HCT116 (cell line): ENCODE measurements at regions not wholly inside any gene's neighbourhood (a gene's known extent, or its start where the extent isn't known, plus 50 kb on each side); places are given as distances from the start of the nearest gene placed in this dataset.
A peak's percentile ranks its signal among the peaks of the same experiment; 100 is the strongest.

Experiments
- ATAC-seq: fragments of 200-7000 bp; cut with Tn5 transposase; 2 replicates; pipeline ENCODE4 v1.9.1; 2020; ENCODE audit warnings: mild to moderate bottlenecking, moderate library complexity
- BruUV-seq: library from RNA; stranded (reverse); fragments of 400-500 nt; replicated peaks from 2 replicates; lab custom pipeline; 2021; lab: Mats Ljungman, UMichigan
- CTCF ChIA-PET: fragments of 300-600 bp; sonication (Branson Sonifier 250); formaldehyde crosslinking; loops from one replicate; lab custom pipeline; 2021; ENCODE audit warnings: antibody characterized with exemption; lab: Charles Lee
- POLR2A ChIA-PET: fragments of 300-600, 350-600 bp; sonication (Branson Sonifier 250); formaldehyde crosslinking; loops from one replicate; lab custom pipeline; 2021; ENCODE audit warnings: antibody characterized with exemption; lab: Charles Lee
- RAD21 ChIA-PET, 2 experiments: fragments of 300-600 bp; sonication (Branson Sonifier 250); formaldehyde crosslinking; loops; one replicate each; lab custom pipeline; 2023; ENCODE audit warnings: low total read pairs in 2 of 2; ENCODE audit not compliant: uncharacterized antibody in 2 of 2, unreplicated experiment in 2 of 2, low non-redundant PET in 1 of 2; lab: Charles Lee
- DNase-seq: peaks from one replicate; pipeline ENCODE4 v3.0.0-alpha.2; 2010; ENCODE audit warnings: low read depth, low spot score
- H2AFZ ChIP-seq: fragments of 200-600 bp; shearing (Covaris generic), sonication (generic); 2 replicates; pipeline ENCODE4 v1.6.1; 2017; ENCODE audit warnings: low read depth, mixed run types, mixed read lengths, antibody characterized with exemption, low read length; ENCODE audit not compliant: poor library complexity, severe bottlenecking
- H3K27ac ChIP-seq: 2 replicates; pipeline ENCODE4 v1.5.1; 2012; ENCODE audit warnings: low read depth, low read length
- H3K27me3 ChIP-seq: fragments of 200-600 bp; sonication (generic); 2 replicates; pipeline ENCODE4 v1.6.1; 2016; ENCODE audit warnings: mixed run types, low read length, mixed read lengths; ENCODE audit not compliant: insufficient read depth
- H3K36me3 ChIP-seq, 2 experiments: fragments of 200-500 bp in 1 of 2; fragments of 200-600 bp in 1 of 2; sonication (Bioruptor generic) in 1 of 2; sonication (generic) in 1 of 2; 2 replicates each; pipeline versions ENCODE4 v1.5.1 to v1.6.1; 2014 to 2016; ENCODE audit warnings: low read length in 2 of 2, inconsistent platforms in 1 of 2, mixed read lengths in 1 of 2, mixed run types in 1 of 2; ENCODE audit not compliant: insufficient read depth in 2 of 2, control insufficient read depth in 1 of 2
- H3K4me1 ChIP-seq, 2 experiments: fragments of 200-600 bp in 1 of 2; sonication (generic) in 1 of 2; 2 replicates each; pipeline versions ENCODE4 v1.5.1 to v1.6.1; 2012 to 2017; ENCODE audit warnings: low read length in 2 of 2, inconsistent platforms in 1 of 2, mild to moderate bottlenecking in 1 of 2, mixed read lengths in 1 of 2, mixed run types in 1 of 2, moderate library complexity in 1 of 2; ENCODE audit not compliant: insufficient read depth in 2 of 2, control insufficient read depth in 1 of 2
- H3K4me2 ChIP-seq: fragments of 200-600 bp; sonication (generic); 2 replicates; pipeline ENCODE4 v1.6.1; 2017; ENCODE audit warnings: mixed run types, low read length, mixed read lengths
- H3K4me3 ChIP-seq, 2 experiments: fragments of 200-600 bp in 1 of 2; sonication (generic) in 1 of 2; replicated peaks in 1 of 2; 2 replicates each; pipeline ENCODE4 v1.5.1; 2011 to 2016; ENCODE audit warnings: low read length in 2 of 2, control low read depth in 1 of 2, low read depth in 1 of 2, mild to moderate bottlenecking in 1 of 2, mixed read lengths in 1 of 2, mixed run types in 1 of 2
- H3K79me2 ChIP-seq: fragments of 200-600 bp; sonication (generic); 2 replicates; pipeline ENCODE4 v1.6.1; 2017; ENCODE audit warnings: mild to moderate bottlenecking, mixed run types, low read length, moderate library complexity, mixed read lengths; ENCODE audit not compliant: insufficient read depth
- H3K9ac ChIP-seq: fragments of 200-600 bp; sonication (generic); 2 replicates; pipeline ENCODE4 v1.6.1; 2016; ENCODE audit warnings: low read length, mixed read lengths
- H3K9me2 ChIP-seq: fragments of 200-600 bp; sonication (generic), shearing (Covaris generic); 2 replicates; pipeline ENCODE4 v1.6.1; 2017; ENCODE audit warnings: mixed run types, mild to moderate bottlenecking, moderate library complexity; ENCODE audit not compliant: insufficient read depth
- H3K9me3 ChIP-seq, 2 experiments: fragments of 200-500 bp in 1 of 2; fragments of 200-600 bp in 1 of 2; sonication (Bioruptor generic) in 1 of 2; sonication (generic) in 1 of 2; 2 replicates each; pipeline ENCODE4 v1.6.1; 2014 to 2017; ENCODE audit warnings: low read length in 2 of 2, mixed read lengths in 2 of 2, inconsistent platforms in 1 of 2, low read depth in 1 of 2, mild to moderate bottlenecking in 1 of 2, mixed run types in 1 of 2, moderate library complexity in 1 of 2; ENCODE audit not compliant: control insufficient read depth in 1 of 2, insufficient read depth in 1 of 2
- H4K20me1 ChIP-seq: fragments of 200-600 bp; sonication (generic), shearing (Covaris generic); 2 replicates; pipeline ENCODE4 v1.6.1; 2017; ENCODE audit warnings: mixed run types, mild to moderate bottlenecking, moderate library complexity; ENCODE audit not compliant: insufficient read depth
- CBX3 ChIP-seq: IDR thresholded peaks from 2 replicates; pipeline ENCODE4 v1.6.1; 2012; ENCODE audit warnings: low read depth
- EGR1 ChIP-seq: IDR thresholded peaks from 2 replicates; pipeline ENCODE4 v1.6.1; 2012; ENCODE audit warnings: low read depth
- EZH2 ChIP-seq: fragments of 200-600 bp; sonication (generic); IDR thresholded peaks from 2 replicates; pipeline ENCODE4 v1.6.1; 2017; ENCODE audit warnings: antibody characterized with exemption, mixed run types
- EZH2phosphoT487 ChIP-seq: fragments of 200-600 bp; IDR thresholded peaks from 2 replicates; pipeline ENCODE4 v1.6.1; 2018; ENCODE audit warnings: antibody characterized with exemption, borderline replicate concordance
- FOSL1 ChIP-seq: IDR thresholded peaks from 2 replicates; pipeline ENCODE4 v1.6.1; 2012; ENCODE audit warnings: low read depth
- POLR2A ChIP-seq: IDR thresholded peaks from 2 replicates; pipeline ENCODE4 v1.7.0; 2011; ENCODE audit warnings: borderline replicate concordance; ENCODE audit not compliant: insufficient read depth, insufficient read length; ENCODE audit errors: extremely low read depth
- POLR2AphosphoS5 ChIP-seq: IDR thresholded peaks from 2 replicates; pipeline ENCODE4 v1.6.1; 2011; ENCODE audit warnings: mild to moderate bottlenecking, low read depth, low read length, moderate library complexity
- RAD21 ChIP-seq: IDR thresholded peaks from 2 replicates; pipeline ENCODE4 v1.6.1; 2012; ENCODE audit warnings: low read depth, mild to moderate bottlenecking
- SP1 ChIP-seq: IDR thresholded peaks from 2 replicates; pipeline ENCODE4 v1.6.1; 2012; ENCODE audit warnings: low read depth
- ZNF274 ChIP-seq: fragments of 200-500 bp; sonication (Bioruptor generic); IDR thresholded peaks from 2 replicates; pipeline ENCODE4 v1.6.1; 2014; ENCODE audit warnings: mild to moderate bottlenecking, low read depth, low read length, inconsistent platforms
- intact Hi-C: fragments of 100-400 bp; cut with micrococcal nuclease; formaldehyde crosslinking; loops from 2 replicates; pipeline ENCODE4 v1.10.0; 2022
- TF ChIP-seq, protein P1 (sequence below), 3 experiments: fragments of 200-600 bp in 1 of 3; sonication (generic) in 1 of 3; IDR thresholded peaks in 2 of 3; conservative IDR thresholded peaks in 1 of 3; 2 replicates each; pipeline ENCODE4 v1.5.1; 2012 to 2017; ENCODE audit warnings: low read depth in 2 of 3, low read length in 2 of 3, antibody characterized with exemption in 1 of 3, borderline replicate concordance in 1 of 3, control low read depth in 1 of 3, mild to moderate bottlenecking in 1 of 3, mixed read lengths in 1 of 3, mixed run types in 1 of 3, moderate library complexity in 1 of 3; ENCODE audit not compliant: insufficient read depth in 1 of 3
- TF ChIP-seq, protein P2 (sequence below): IDR thresholded peaks from 2 replicates; pipeline ENCODE4 v1.6.1; 2011; ENCODE audit warnings: mild to moderate bottlenecking, low read length, moderate library complexity; ENCODE audit not compliant: insufficient replicate concordance; ENCODE audit errors: extremely low read depth

- intact Hi-C loops: no loop called here
- RAD21 ChIA-PET: no interaction called here
- Histone ChIP-seq H3K4me1 (no peaks in the 10 kb centered on the region), H3K4me3 (no peak overlapping the region), H4K20me1 (no peaks in the 10 kb centered on the region), H3K9me2 (no peaks in the 10 kb centered on the region), H3K9ac (no peak overlapping the region), H2AFZ (no peak overlapping the region), H3K27ac (no peak overlapping the region), H3K27me3 (no peaks in the 10 kb centered on the region), H3K4me2 (no peak overlapping the region), H3K79me2 (no peaks in the 10 kb centered on the region), H3K9me3 (peaks cover 0 to 29% of the 10 kb centered on the region in 2 experiments), H3K36me3 (no peaks in the 10 kb centered on the region)
- POLR2A ChIA-PET: no interaction called here
- no TSS peak for BruUV-seq
- CTCF ChIA-PET: no interaction called here
- TF ChIP-seq EZH2 (no peak), ZNF274 (no peak), SP1 (no peak), FOSL1 (no peak), CBX3 (no peak)
- TF ChIP-seq, protein P1, sequence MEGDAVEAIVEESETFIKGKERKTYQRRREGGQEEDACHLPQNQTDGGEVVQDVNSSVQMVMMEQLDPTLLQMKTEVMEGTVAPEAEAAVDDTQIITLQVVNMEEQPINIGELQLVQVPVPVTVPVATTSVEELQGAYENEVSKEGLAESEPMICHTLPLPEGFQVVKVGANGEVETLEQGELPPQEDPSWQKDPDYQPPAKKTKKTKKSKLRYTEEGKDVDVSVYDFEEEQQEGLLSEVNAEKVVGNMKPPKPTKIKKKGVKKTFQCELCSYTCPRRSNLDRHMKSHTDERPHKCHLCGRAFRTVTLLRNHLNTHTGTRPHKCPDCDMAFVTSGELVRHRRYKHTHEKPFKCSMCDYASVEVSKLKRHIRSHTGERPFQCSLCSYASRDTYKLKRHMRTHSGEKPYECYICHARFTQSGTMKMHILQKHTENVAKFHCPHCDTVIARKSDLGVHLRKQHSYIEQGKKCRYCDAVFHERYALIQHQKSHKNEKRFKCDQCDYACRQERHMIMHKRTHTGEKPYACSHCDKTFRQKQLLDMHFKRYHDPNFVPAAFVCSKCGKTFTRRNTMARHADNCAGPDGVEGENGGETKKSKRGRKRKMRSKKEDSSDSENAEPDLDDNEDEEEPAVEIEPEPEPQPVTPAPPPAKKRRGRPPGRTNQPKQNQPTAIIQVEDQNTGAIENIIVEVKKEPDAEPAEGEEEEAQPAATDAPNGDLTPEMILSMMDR (IDR thresholded peaks at IDR 0.05 in 2 of 3, conservative IDR thresholded peaks at IDR 0.05 in 1 of 3; ENCODE audit: borderline replicate concordance in 1 of 3, insufficient read depth in 1 of 3, low read depth in 2 of 3, low read length in 2 of 3): peak in 2 of 3 experiments; percentile 23 to 37; a peak in 3 of 6 replicates
- DNase-seq (no peak), ATAC-seq (no peak)
Observed at GRCh38 chr14:86961106-86961716, 1031.8 kb downstream of the GALC start.

GRCh38 chr14:86955771-86956354 is 1037.1 kb downstream of the GALC start:
- ChIA-PET RAD21 (no interaction called here), POLR2A (no interaction called here)
- intact Hi-C loops: no loop called here
- Histone ChIP-seq H4K20me1 (no peaks in the 10 kb centered on the region), H3K27ac (no peak overlapping the region), H2AFZ (no peak overlapping the region)
- DNase-seq: no peak
- TF ChIP-seq POLR2AphosphoS5 (no peak), CBX3 (no peak), EGR1 (no peak), RAD21 (no peak), ZNF274 (no peak), FOSL1 (no peak), EZH2phosphoT487 (no peak), POLR2A (no peak)
- TF ChIP-seq, protein P2, sequence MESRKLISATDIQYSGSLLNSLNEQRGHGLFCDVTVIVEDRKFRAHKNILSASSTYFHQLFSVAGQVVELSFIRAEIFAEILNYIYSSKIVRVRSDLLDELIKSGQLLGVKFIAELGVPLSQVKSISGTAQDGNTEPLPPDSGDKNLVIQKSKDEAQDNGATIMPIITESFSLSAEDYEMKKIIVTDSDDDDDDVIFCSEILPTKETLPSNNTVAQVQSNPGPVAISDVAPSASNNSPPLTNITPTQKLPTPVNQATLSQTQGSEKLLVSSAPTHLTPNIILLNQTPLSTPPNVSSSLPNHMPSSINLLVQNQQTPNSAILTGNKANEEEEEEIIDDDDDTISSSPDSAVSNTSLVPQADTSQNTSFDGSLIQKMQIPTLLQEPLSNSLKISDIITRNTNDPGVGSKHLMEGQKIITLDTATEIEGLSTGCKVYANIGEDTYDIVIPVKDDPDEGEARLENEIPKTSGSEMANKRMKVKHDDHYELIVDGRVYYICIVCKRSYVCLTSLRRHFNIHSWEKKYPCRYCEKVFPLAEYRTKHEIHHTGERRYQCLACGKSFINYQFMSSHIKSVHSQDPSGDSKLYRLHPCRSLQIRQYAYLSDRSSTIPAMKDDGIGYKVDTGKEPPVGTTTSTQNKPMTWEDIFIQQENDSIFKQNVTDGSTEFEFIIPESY: no peak
- TF ChIP-seq, all 23 proteins: peak for 0
- Histone ChIP-seq H3K36me3 (no peaks in the 10 kb centered on the region), H3K27me3 (no peaks in the 10 kb centered on the region), H3K4me3 (no peak overlapping the region), H3K4me1 (no peaks in the 10 kb centered on the region), H3K79me2 (no peaks in the 10 kb centered on the region), H3K4me2 (no peak overlapping the region), H3K9me3 (peaks cover 5 to 30% of the 10 kb centered on the region in 2 experiments; a peak in 3 of 4 replicates), H3K9me2 (no peaks in the 10 kb centered on the region), H3K9ac (no peak overlapping the region)
- BruUV-seq: no TSS peak
- CTCF ChIA-PET: no interaction called here
- no peak for ATAC-seq
